Endothelial cell of umbilical vein (primary cell): ENCODE measurements at regions not wholly inside any gene's neighbourhood (a gene's known extent, or its start where the extent isn't known, plus 50 kb on each side); places are given as distances from the start of the nearest gene placed in this dataset.

Experiments
- BruUV-seq: library from RNA; stranded (reverse); fragments of 400-500 nt; replicated peaks from 2 replicates; lab custom pipeline; 2021; lab: Mats Ljungman, UMichigan
- CTCF ChIA-PET: fragments of 300-600, 350-600 bp; sonication (Branson Sonifier 250); formaldehyde crosslinking; loops from one replicate; lab custom pipeline; 2021; ENCODE audit warnings: antibody characterized with exemption, inconsistent platforms; lab: Charles Lee
- POLR2A ChIA-PET: fragments of 300-600, 350-600 bp; sonication (Branson Sonifier 250); formaldehyde crosslinking; loops from one replicate; lab custom pipeline; 2021; ENCODE audit warnings: antibody characterized with exemption, inconsistent platforms; lab: Charles Lee
- DNase-seq: peaks from one replicate; pipeline ENCODE4 v3.0.0-alpha.2; 2011; ENCODE audit warnings: low read depth, low spot score
- FAIRE-seq: peaks from 2 replicates; lab custom pipeline; 2011; peaks lifted over from hg19 to GRCh38; lab: Jason Lieb, UNC
- H2AFZ ChIP-seq: 2 replicates; pipeline ENCODE4 v1.6.0; 2012; ENCODE audit warnings: low read depth, low read length, control low read depth, inconsistent platforms
- H3K27ac ChIP-seq: 2 replicates; pipeline ENCODE4 v1.5.1; 2011; ENCODE audit warnings: low read depth, mild to moderate bottlenecking, control low read depth, low read length, moderate library complexity; ENCODE audit not compliant: insufficient read depth
- H3K27me3 ChIP-seq, 2 experiments: 2 replicates each; pipeline versions ENCODE4 v1.6.0 to v1.6.1; 2011; ENCODE audit warnings: low read length in 2 of 2, mixed read lengths in 1 of 2; ENCODE audit not compliant: control insufficient read depth in 2 of 2, insufficient read depth in 2 of 2
- H3K36me3 ChIP-seq, 2 experiments: 2 replicates in 1 of 2; 3 replicates in 1 of 2; pipeline ENCODE4 v1.5.1; 2011; ENCODE audit warnings: low read length in 2 of 2, mild to moderate bottlenecking in 1 of 2, moderate library complexity in 1 of 2; ENCODE audit not compliant: control insufficient read depth in 2 of 2, insufficient read depth in 2 of 2; ENCODE audit errors: extremely low read depth in 1 of 2
- H3K4me1 ChIP-seq: 3 replicates; pipeline ENCODE4 v1.5.1; 2011; ENCODE audit warnings: mild to moderate bottlenecking, low read length; ENCODE audit not compliant: control insufficient read depth, insufficient read depth; ENCODE audit errors: extremely low read depth
- H3K4me2 ChIP-seq: 2 replicates; pipeline ENCODE4 v1.6.1; 2011; ENCODE audit warnings: low read length, control low read depth, mixed read lengths; ENCODE audit not compliant: insufficient read depth
- H3K4me3 ChIP-seq, 3 experiments: fragments of 200-600 bp in 1 of 3; sonication (generic), shearing (Covaris generic) in 1 of 3; replicated peaks in 1 of 3; 2 replicates each; pipeline ENCODE4 v1.5.1; 2011 to 2016; ENCODE audit warnings: control low read depth in 3 of 3, low read length in 3 of 3, mild to moderate bottlenecking in 2 of 3, inconsistent platforms in 1 of 3, low read depth in 1 of 3, moderate library complexity in 1 of 3; ENCODE audit not compliant: insufficient read depth in 1 of 3
- H3K79me2 ChIP-seq: 2 replicates; pipeline ENCODE4 v1.6.0; 2012; ENCODE audit warnings: low read length, inconsistent platforms; ENCODE audit not compliant: control insufficient read depth, insufficient read depth
- H3K9ac ChIP-seq: replicated peaks from 2 replicates; pipeline ENCODE3; 2011; ENCODE audit warnings: low read length, control low read depth; ENCODE audit not compliant: insufficient read depth; ENCODE audit errors: extremely low read depth
- H3K9me1 ChIP-seq: replicated peaks from 3 replicates; pipeline ENCODE4 v1.6.0; 2011; ENCODE audit warnings: mild to moderate bottlenecking, low read length; ENCODE audit not compliant: control insufficient read depth, insufficient read depth; ENCODE audit errors: extremely low read depth
- H3K9me3 ChIP-seq: replicated peaks from 2 replicates; pipeline ENCODE4 v1.5.1; 2012; ENCODE audit warnings: low read length, inconsistent platforms; ENCODE audit not compliant: control insufficient read depth, insufficient read depth
- H4K20me1 ChIP-seq: replicated peaks from 2 replicates; pipeline ENCODE3; 2011; ENCODE audit warnings: mild to moderate bottlenecking, low read length; ENCODE audit not compliant: control insufficient read depth, insufficient read depth; ENCODE audit errors: extremely low read depth
- CTCF ChIP-seq, 2 donors: IDR thresholded peaks; 1 replicate in 1 of 2; 2 replicates in 1 of 2; pipeline ENCODE4 v1.5.1; 2011; ENCODE audit warnings: low read length in 2 of 2, mild to moderate bottlenecking in 2 of 2, moderate library complexity in 2 of 2, control low read depth in 1 of 2, inconsistent platforms in 1 of 2, low read depth in 1 of 2; ENCODE audit not compliant: insufficient read depth in 1 of 2; ENCODE audit errors: extremely low read depth in 1 of 2
- EZH2 ChIP-seq: IDR thresholded peaks from 2 replicates; pipeline ENCODE4 v1.6.1; 2012; ENCODE audit warnings: borderline replicate concordance, low read depth, mild to moderate bottlenecking, moderate library complexity, low read length, inconsistent platforms; ENCODE audit not compliant: severe bottlenecking
- FOS ChIP-seq: IDR thresholded peaks from 2 replicates; pipeline ENCODE4 v1.6.1; 2011; ENCODE audit warnings: mild to moderate bottlenecking, low read length, moderate library complexity, borderline replicate concordance; ENCODE audit not compliant: insufficient read depth
- GATA2 ChIP-seq: IDR thresholded peaks from 2 replicates; pipeline ENCODE4 v1.7.0; 2011; ENCODE audit warnings: low read depth, mild to moderate bottlenecking, moderate library complexity, mixed read lengths, low read length; ENCODE audit not compliant: insufficient read length, insufficient read depth
- JUN ChIP-seq: IDR thresholded peaks from 2 replicates; pipeline ENCODE4 v1.6.1; 2011; ENCODE audit warnings: borderline replicate concordance, low read depth; ENCODE audit not compliant: insufficient read length, insufficient read depth
- MAX ChIP-seq: IDR thresholded peaks from 2 replicates; pipeline ENCODE4 v1.6.1; 2011; ENCODE audit not compliant: insufficient read depth, insufficient read length
- MYC ChIP-seq: IDR thresholded peaks from one replicate; pipeline ENCODE4 v1.6.1; 2011; ENCODE audit warnings: mild to moderate bottlenecking, low read depth, low read length
- POLR2A ChIP-seq: IDR thresholded peaks from 2 replicates; pipeline ENCODE4 v1.6.1; 2012; ENCODE audit warnings: low read depth, mild to moderate bottlenecking, control low read depth, low read length
- POLR2AphosphoS5 ChIP-seq: IDR thresholded peaks from 2 replicates; pipeline ENCODE4 v1.6.1; 2012; ENCODE audit warnings: low read depth, mild to moderate bottlenecking, control low read depth, low read length, moderate library complexity; ENCODE audit not compliant: insufficient read depth
- dilution Hi-C: fragments of 300-500 bp; cut with MboI; formaldehyde crosslinking; loops from one replicate; pipeline ENCODE4 v1.15.0; 2019; ENCODE audit warnings: low sequenced_read_pairs; ENCODE audit not compliant: extremely low pct_ligation_motif_present
- intact Hi-C: fragments of 100-400 bp; cut with micrococcal nuclease; formaldehyde crosslinking; loops from one replicate; pipeline ENCODE4 v1.10.0; 2022

GRCh38 chr1:181863736-181864135 is 197.8 kb downstream of the ZNF648 start:
- POLR2A ChIA-PET = no interaction called here
- TF ChIP-seq MYC (no peak), JUN (no peak), MAX (no peak), CTCF (IDR thresholded peaks at IDR 0.05; ENCODE audit: extremely low read depth in 1 of 2, insufficient read depth in 1 of 2, low read depth in 1 of 2, low read length in 2 of 2) (no peak), GATA2 (no peak), POLR2AphosphoS5 (no peak), POLR2A (no peak), EZH2 (no peak), FOS (no peak)
- FAIRE-seq (no peak), DNase-seq (no peak)
- Histone ChIP-seq H3K4me1 (no peaks in the 10 kb centered on the region), H3K9me3 (peaks cover 2% of the 10 kb centered on the region), H3K4me3 (no peak overlapping the region), H4K20me1 (no peaks in the 10 kb centered on the region), H3K36me3 (no peaks in the 10 kb centered on the region), H3K9ac (no peak overlapping the region), H3K27ac (no peak overlapping the region), H3K9me1 (no peaks in the 10 kb centered on the region), H2AFZ (no peak overlapping the region), H3K4me2 (no peak overlapping the region), H3K79me2 (no peaks in the 10 kb centered on the region), H3K27me3 (no peaks in the 10 kb centered on the region)
- BruUV-seq = no TSS peak
- CTCF ChIA-PET = no interaction called here
- dilution Hi-C loops (no loop called here), intact Hi-C loops (no loop called here)
